ENCODE measurements at regions not wholly inside any gene's neighbourhood (a gene's known extent, or its start where the extent isn't known, plus 50 kb on each side); places are given as distances from the start of the nearest gene placed in this dataset.

DNA sequence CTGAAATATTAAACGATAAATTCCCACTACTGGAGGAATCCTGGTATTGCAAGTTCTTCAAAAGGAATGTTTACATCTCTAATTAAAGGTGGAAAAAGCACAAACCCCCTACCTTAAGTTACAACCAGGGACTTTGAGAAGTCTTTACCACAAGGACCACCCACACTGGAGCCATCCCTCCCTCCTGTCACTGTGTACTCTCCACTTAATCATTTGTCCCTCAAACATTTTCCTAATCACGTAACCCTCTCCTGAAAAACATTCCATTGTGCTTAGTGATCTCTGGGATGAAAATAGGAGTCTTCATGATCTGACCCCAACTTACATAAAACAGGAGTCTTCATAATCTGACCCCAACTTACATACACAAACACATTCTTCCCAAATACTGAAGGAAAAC lies 85.7 kb downstream of the SUCLG1 start:
- no peak for TF ChIP-seq POLR2AphosphoS5 (IDR thresholded peaks at IDR 0.05)
- TF ChIP-seq, protein P1, sequence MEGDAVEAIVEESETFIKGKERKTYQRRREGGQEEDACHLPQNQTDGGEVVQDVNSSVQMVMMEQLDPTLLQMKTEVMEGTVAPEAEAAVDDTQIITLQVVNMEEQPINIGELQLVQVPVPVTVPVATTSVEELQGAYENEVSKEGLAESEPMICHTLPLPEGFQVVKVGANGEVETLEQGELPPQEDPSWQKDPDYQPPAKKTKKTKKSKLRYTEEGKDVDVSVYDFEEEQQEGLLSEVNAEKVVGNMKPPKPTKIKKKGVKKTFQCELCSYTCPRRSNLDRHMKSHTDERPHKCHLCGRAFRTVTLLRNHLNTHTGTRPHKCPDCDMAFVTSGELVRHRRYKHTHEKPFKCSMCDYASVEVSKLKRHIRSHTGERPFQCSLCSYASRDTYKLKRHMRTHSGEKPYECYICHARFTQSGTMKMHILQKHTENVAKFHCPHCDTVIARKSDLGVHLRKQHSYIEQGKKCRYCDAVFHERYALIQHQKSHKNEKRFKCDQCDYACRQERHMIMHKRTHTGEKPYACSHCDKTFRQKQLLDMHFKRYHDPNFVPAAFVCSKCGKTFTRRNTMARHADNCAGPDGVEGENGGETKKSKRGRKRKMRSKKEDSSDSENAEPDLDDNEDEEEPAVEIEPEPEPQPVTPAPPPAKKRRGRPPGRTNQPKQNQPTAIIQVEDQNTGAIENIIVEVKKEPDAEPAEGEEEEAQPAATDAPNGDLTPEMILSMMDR (IDR thresholded peaks at IDR 0.05) = no peak

Data from upper lobe of left lung (tissue), 4 donors.